ENCODE measurements at regions not wholly inside any gene's neighbourhood (a gene's known extent, or its start where the extent isn't known, plus 50 kb on each side); places are given as distances from the start of the nearest gene placed in this dataset.

GRCh38 chr4:124329134-124329533, 383.4 kb downstream of the ANKRD50 start:
- TF ChIP-seq POLR2A (IDR thresholded peaks at IDR 0.05; ENCODE audit: low read length) (no peak), GATA1 (IDR thresholded peaks at IDR 0.05; ENCODE audit: low read depth, low read length) (no peak)

All from erythroblast (primary cell).